ENCODE measurements at regions not wholly inside any gene's neighbourhood (a gene's known extent, or its start where the extent isn't known, plus 50 kb on each side); places are given as distances from the start of the nearest gene placed in this dataset.
"Not testable (repeated sequence)": the region's sequence is repeated elsewhere in the genome, so short reads cannot be mapped to it uniquely, and the experiment has no call there.

DNA sequence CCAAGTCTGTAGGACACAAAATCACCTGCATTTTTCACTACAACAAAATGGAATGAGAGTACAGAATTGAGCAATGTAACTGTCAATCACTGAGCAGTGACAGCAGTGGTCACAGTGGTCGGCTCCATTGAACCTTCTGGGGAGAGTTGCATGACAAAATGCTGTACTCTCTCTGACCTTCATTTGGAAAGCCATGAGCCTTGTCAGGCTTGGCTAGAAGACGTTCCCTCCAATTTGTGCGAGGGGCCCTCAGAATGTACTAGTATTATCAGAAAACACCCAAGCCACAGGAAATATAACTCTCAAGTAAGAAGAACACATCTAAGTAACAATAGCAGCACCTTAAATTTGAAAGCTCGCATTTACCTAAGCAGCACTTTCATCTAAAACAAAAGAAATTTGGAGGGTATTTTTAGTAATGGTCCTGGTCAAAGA lies 425.6 kb upstream of the MEF2C start:
- no peak overlapping the region for H3K4me3 ChIP-seq (ENCODE audit: insufficient read length, low read depth)
- H3K9me3 ChIP-seq (ENCODE audit: insufficient read depth, low read length): no peaks in the 10 kb centered on the region
- no peaks in the 10 kb centered on the region for H3K27me3 ChIP-seq (ENCODE audit: insufficient read depth, insufficient read length)
- no peak overlapping the region for H3K9ac ChIP-seq (ENCODE audit: insufficient read length, low read depth)
- no peaks in the 10 kb centered on the region for H3K4me1 ChIP-seq (ENCODE audit: insufficient read depth, insufficient read length)
- no peak for DNase-seq (ENCODE audit: low read depth, low spot score)
- no peak for TF ChIP-seq YY1 (IDR thresholded peaks at IDR 0.05; ENCODE audit: insufficient read depth, insufficient read length)
- H3K36me3 ChIP-seq (ENCODE audit: insufficient read depth, insufficient read length, low read length): no peaks in the 10 kb centered on the region

DNA sequence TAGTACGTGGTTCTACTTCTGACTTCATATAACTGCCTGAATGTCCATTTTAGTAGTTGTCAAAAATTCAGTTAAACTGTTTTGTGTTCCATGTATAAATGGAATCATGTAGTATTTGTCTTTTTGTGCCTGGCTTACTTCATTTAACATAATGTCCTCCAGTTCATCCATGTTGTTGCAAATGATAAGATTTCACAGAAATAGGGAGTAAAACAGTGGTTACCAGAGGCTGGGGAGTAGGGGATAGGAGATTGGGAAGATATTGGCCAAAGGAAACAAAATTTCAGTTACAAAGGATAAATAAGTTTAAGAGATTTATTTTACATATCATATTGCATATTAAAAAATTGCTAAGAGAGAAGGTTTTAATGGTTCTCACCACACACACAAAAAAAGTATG lies 425.0 kb upstream of the MEF2C start:
- H3K9ac ChIP-seq (ENCODE audit: insufficient read length, low read depth): no peak overlapping the region
- H3K36me3 ChIP-seq (ENCODE audit: insufficient read depth, insufficient read length, low read length): no peaks in the 10 kb centered on the region
- H3K4me3 ChIP-seq (ENCODE audit: insufficient read length, low read depth): no peak overlapping the region
- no peak for DNase-seq (ENCODE audit: low read depth, low spot score)
- no peaks in the 10 kb centered on the region for H3K9me3 ChIP-seq (ENCODE audit: insufficient read depth, low read length)
- TF ChIP-seq YY1 (IDR thresholded peaks at IDR 0.05; ENCODE audit: insufficient read depth, insufficient read length) (no peak), SUZ12 (IDR thresholded peaks at IDR 0.05; ENCODE audit: extremely low read depth, insufficient read depth, insufficient read length) (no peak), ZNF274 (IDR thresholded peaks at IDR 0.05; ENCODE audit: low read depth, low read length) (no peak)
- H3K4me1 ChIP-seq (ENCODE audit: insufficient read depth, insufficient read length): no peaks in the 10 kb centered on the region
- no peaks in the 10 kb centered on the region for H3K27me3 ChIP-seq (ENCODE audit: insufficient read depth, insufficient read length)

DNA sequence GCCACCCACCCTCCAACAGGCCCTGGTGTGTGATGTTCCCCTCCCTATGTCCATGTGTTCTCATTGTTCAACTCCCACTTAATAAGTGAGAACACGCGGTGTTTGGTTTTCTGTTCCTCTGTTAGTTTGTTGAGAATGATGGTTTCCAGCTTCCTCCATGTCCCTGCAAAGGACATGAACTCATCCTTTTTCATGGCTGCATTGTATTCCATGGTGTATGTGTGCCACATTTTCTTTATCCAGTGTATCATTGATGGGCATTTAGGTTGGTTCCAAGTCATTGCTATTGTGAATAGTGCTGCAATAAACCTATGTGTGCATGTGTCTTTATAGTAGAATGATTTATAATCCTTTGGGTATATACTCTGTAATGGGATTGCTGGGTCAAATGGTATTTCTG lies 424.2 kb upstream of the MEF2C start:
- not testable (repeated sequence) for H3K36me3 ChIP-seq (ENCODE audit: insufficient read depth, insufficient read length, low read length); H3K27me3 ChIP-seq (ENCODE audit: insufficient read depth, insufficient read length); H3K9me3 ChIP-seq (ENCODE audit: insufficient read depth, low read length); H3K9ac ChIP-seq (ENCODE audit: insufficient read length, low read depth); H3K4me1 ChIP-seq (ENCODE audit: insufficient read depth, insufficient read length); DNase-seq (ENCODE audit: low read depth, low spot score); H3K4me3 ChIP-seq (ENCODE audit: insufficient read length, low read depth)

DNA sequence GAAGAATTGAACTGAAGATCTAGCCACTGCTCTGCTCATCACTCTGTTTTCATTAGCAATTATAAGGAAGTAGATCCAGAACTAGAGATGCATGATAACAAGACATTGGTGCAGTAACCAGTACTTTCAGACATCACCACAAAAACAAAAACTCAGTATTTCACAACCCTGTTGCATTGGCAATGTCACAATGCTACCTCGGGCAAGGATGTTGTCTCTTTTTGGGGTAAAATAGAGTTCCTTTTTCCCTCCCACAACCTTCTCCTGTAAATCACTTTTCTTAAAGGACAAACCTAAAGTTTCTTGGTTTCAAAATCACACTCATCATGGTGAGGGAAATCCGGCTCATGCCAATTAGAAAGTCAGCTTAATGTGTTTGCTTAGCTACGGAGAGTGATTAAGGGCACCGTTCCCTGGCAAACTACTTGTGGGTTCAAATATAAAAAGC lies 420.1 kb upstream of the MEF2C start:
- Histone ChIP-seq H3K4me3 (ENCODE audit: insufficient read length, low read depth) (no peak overlapping the region), H3K4me1 (ENCODE audit: insufficient read depth, insufficient read length) (no peaks in the 10 kb centered on the region), H3K9ac (ENCODE audit: insufficient read length, low read depth) (no peak overlapping the region), H3K36me3 (ENCODE audit: insufficient read depth, insufficient read length, low read length) (no peaks in the 10 kb centered on the region), H3K27me3 (ENCODE audit: insufficient read depth, insufficient read length) (no peaks in the 10 kb centered on the region), H3K9me3 (ENCODE audit: insufficient read depth, low read length) (no peaks in the 10 kb centered on the region)
- TF ChIP-seq ZNF274 (IDR thresholded peaks at IDR 0.05; ENCODE audit: low read depth, low read length): no peak
- DNase-seq (ENCODE audit: low read depth, low spot score): no peak

DNA sequence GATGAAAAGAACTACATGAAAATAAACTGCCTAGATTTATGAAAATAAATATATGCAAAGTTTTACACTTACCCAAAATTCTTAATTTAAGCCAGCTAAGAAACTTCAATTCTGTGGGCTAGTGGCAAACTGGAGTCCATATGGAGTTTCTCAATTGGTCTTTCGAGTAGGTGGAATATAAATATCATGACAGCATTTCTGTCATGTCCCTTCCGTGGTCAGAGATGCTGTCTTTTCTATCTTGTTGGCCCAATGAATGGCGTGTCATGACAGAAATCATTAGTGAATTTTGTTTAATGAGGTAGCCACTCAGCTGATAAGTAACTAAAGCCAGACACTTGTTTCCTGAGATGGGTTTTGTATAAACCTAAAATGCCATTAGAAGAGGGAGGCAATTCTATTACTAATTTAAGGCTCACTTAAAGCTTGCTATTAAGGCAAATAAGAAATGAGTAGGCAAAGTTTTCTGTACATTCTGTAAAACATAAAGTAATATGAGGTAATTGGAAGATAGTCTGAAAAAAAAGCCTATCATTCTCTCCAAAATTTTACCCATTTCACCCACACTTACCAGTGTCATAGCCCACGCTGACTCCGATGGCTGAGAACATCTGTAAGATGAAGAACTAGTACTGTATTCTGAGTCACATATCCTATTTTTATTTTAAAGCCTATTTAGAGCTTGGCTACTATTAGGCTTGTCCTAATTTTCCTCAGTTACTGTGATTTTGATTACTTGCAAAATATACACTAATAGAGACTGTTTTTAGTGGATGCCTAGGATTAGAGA lies 419.3 kb upstream of the MEF2C start:
- Histone ChIP-seq H3K9ac (ENCODE audit: insufficient read length, low read depth) (no peak overlapping the region), H3K9me3 (ENCODE audit: insufficient read depth, low read length) (no peaks in the 10 kb centered on the region), H3K4me1 (ENCODE audit: insufficient read depth, insufficient read length) (no peaks in the 10 kb centered on the region)

DNA sequence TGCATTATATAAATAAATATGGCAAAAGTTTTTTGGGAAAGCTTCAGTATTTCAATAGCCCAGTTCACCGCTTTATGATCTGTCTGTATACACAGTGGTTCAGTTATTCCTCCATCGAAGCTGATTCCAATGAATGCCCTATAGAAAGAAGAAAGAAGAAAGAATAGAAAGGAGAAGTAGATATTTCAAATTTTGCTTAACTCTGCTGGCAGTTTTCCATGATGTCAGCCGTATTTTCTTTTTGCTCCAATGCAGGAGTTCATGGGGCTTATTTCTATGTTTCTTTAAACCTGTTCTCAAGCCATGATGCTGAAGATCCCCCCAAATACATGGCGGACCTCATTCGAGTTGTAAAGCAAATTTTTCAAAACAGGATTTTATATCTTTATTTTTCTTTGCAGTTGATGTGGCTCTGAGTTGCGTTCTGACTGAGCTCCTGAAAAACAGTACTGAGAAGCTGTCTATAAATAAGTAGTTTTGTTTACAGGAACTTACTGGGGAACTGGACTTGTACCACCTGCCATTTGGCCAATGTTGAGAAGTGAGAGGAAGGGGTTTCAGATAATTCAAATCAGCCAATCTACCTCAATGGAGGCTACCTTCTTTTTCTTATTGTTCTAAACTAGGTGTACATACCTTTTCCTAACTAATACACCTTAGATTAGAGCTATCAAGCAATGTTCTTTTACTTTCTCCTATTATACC lies 418.5 kb upstream of the MEF2C start:
- DNase-seq (ENCODE audit: low read depth, low spot score): no peak
- no peak overlapping the region for H3K9ac ChIP-seq (ENCODE audit: insufficient read length, low read depth)
- no peak for TF ChIP-seq YY1 (IDR thresholded peaks at IDR 0.05; ENCODE audit: insufficient read depth, insufficient read length)
- TF ChIP-seq SUZ12 (IDR thresholded peaks at IDR 0.05; ENCODE audit: extremely low read depth, insufficient read depth, insufficient read length): no peak
- TF ChIP-seq ZNF274 (IDR thresholded peaks at IDR 0.05; ENCODE audit: low read depth, low read length): no peak
- no peaks in the 10 kb centered on the region for H3K27me3 ChIP-seq (ENCODE audit: insufficient read depth, insufficient read length)
- H3K4me1 ChIP-seq (ENCODE audit: insufficient read depth, insufficient read length): no peaks in the 10 kb centered on the region
- H3K36me3 ChIP-seq (ENCODE audit: insufficient read depth, insufficient read length, low read length): no peaks in the 10 kb centered on the region
- no peak overlapping the region for H3K4me3 ChIP-seq (ENCODE audit: insufficient read length, low read depth)
- no peaks in the 10 kb centered on the region for H3K9me3 ChIP-seq (ENCODE audit: insufficient read depth, low read length)

More for the DNA sequence above, 419.3 kb upstream of the MEF2C start:
- Histone ChIP-seq H3K36me3 (ENCODE audit: insufficient read depth, insufficient read length, low read length) (no peaks in the 10 kb centered on the region), H3K4me3 (ENCODE audit: insufficient read length, low read depth) (no peak overlapping the region), H3K27me3 (ENCODE audit: insufficient read depth, insufficient read length) (no peaks in the 10 kb centered on the region)
- no peak for DNase-seq (ENCODE audit: low read depth, low spot score)
- TF ChIP-seq SUZ12 (IDR thresholded peaks at IDR 0.05; ENCODE audit: extremely low read depth, insufficient read depth, insufficient read length) (no peak), YY1 (IDR thresholded peaks at IDR 0.05; ENCODE audit: insufficient read depth, insufficient read length) (no peak), ZNF274 (IDR thresholded peaks at IDR 0.05; ENCODE audit: low read depth, low read length) (no peak)

DNA sequence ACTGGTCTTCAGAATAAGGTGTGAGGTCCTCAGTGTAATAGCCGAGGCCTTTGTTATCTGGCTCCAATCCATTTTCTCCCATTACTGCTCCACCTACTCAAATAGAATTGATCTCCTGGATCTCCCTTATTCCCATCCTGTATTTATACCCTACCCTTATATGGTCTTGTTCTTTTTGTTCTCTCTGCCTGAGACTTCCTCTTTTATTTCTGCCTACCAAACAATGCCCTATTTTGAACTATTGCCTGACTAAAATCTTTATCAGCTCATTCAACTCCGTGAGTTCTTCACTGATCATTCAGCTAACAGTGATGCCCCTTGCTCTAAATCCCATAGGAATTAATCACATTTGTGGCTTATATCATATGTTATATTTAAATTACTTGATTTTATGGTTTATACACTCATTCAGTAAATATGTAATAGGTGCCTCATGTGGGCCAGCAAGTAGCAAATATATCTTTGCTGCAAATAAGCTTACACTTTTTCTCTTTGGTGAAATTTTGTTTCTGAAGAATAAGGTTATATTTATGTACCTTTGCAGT lies 417.5 kb upstream of the MEF2C start:
- no peak for DNase-seq (ENCODE audit: low read depth, low spot score)
- no peaks in the 10 kb centered on the region for H3K27me3 ChIP-seq (ENCODE audit: insufficient read depth, insufficient read length)
- H3K4me3 ChIP-seq (ENCODE audit: insufficient read length, low read depth): no peak overlapping the region
- no peaks in the 10 kb centered on the region for H3K9me3 ChIP-seq (ENCODE audit: insufficient read depth, low read length)
- H3K36me3 ChIP-seq (ENCODE audit: insufficient read depth, insufficient read length, low read length): no peaks in the 10 kb centered on the region
- H3K4me1 ChIP-seq (ENCODE audit: insufficient read depth, insufficient read length): no peaks in the 10 kb centered on the region
- TF ChIP-seq SUZ12 (IDR thresholded peaks at IDR 0.05; ENCODE audit: extremely low read depth, insufficient read depth, insufficient read length): no peak
- TF ChIP-seq ZNF274 (IDR thresholded peaks at IDR 0.05; ENCODE audit: low read depth, low read length): no peak
- no peak for TF ChIP-seq YY1 (IDR thresholded peaks at IDR 0.05; ENCODE audit: insufficient read depth, insufficient read length)
- no peak overlapping the region for H3K9ac ChIP-seq (ENCODE audit: insufficient read length, low read depth)

All from NT2/D1 (cell line).